COLO668 (cell line): ENCODE measurements at regions not wholly inside any gene's neighbourhood (a gene's known extent, or its start where the extent isn't known, plus 50 kb on each side); places are given as distances from the start of the nearest gene placed in this dataset.

Experiments used
- DNase-seq: peaks from one replicate; lab custom pipeline; 2025; ENCODE audit not compliant: unreplicated experiment; lab: John Stamatoyannopoulos, UW

GRCh38 chr2:12641441-12641840 lies 75.3 kb upstream of the TRIB2 start:
- no peak for DNase-seq

- DNase-seq: no peak
These were observed 74.4 kb upstream of the TRIB2 start for GRCh38 chr2:12642332-12642731.

- DNase-seq: no peak
These were observed 73.9 kb upstream of the TRIB2 start for GRCh38 chr2:12642859-12643258.

GRCh38 chr2:12649602-12650400 lies 66.9 kb upstream of the TRIB2 start:
- DNase-seq: no peak

- DNase-seq: no peak
These were observed 65.1 kb upstream of the TRIB2 start for GRCh38 chr2:12651641-12652040.

GRCh38 chr2:12652723-12653122 lies 64.0 kb upstream of the TRIB2 start:
- no peak for DNase-seq

GRCh38 chr2:12657560-12657959 lies 59.2 kb upstream of the TRIB2 start:
- DNase-seq: no peak

GRCh38 chr2:12658310-12658945 lies 58.3 kb upstream of the TRIB2 start:
- no peak for DNase-seq

- DNase-seq: no peak
These were observed 55.2 kb upstream of the TRIB2 start for GRCh38 chr2:12661489-12661888.

GRCh38 chr2:12663306-12664037 lies 53.3 kb upstream of the TRIB2 start:
- DNase-seq: no peak

- DNase-seq: no peak
These were observed 51.4 kb upstream of the TRIB2 start for GRCh38 chr2:12665334-12665733.

GRCh38 chr2:12666445-12666844 lies 50.3 kb upstream of the TRIB2 start:
- DNase-seq: no peak
